Neural cell (in vitro differentiated cells): ENCODE measurements at regions not wholly inside any gene's neighbourhood (a gene's known extent, or its start where the extent isn't known, plus 50 kb on each side); places are given as distances from the start of the nearest gene placed in this dataset.

Source experiments
- H2AFZ ChIP-seq: fragments of 200-600, 300-800 bp; sonication (generic), shearing (Covaris generic); 2 replicates; pipeline ENCODE4 v1.6.0; 2014; ENCODE audit warnings: low read depth, mild to moderate bottlenecking, antibody characterized with exemption, low read length, moderate library complexity
- H3F3A ChIP-seq: fragments of 200-600 bp; shearing (Covaris generic); 2 replicates; pipeline ENCODE4 v1.6.1; 2016; ENCODE audit warnings: mild to moderate bottlenecking, moderate library complexity, mixed read lengths, antibody characterized with exemption, low read length; ENCODE audit not compliant: insufficient read depth, poor library complexity, severe bottlenecking
- H3K27ac ChIP-seq: fragments of 200-600, 300-800 bp; sonication (generic), shearing (Covaris generic); 2 replicates; pipeline ENCODE4 v1.5.1; 2014; ENCODE audit warnings: mild to moderate bottlenecking, low read length, moderate library complexity
- H3K27me3 ChIP-seq: fragments of 300-800, 200-600 bp; sonication (generic), shearing (Covaris generic); 2 replicates; pipeline ENCODE4 v1.6.0; 2014; ENCODE audit warnings: mild to moderate bottlenecking, low read depth, low read length, moderate library complexity; ENCODE audit not compliant: insufficient read depth
- H3K36me3 ChIP-seq: fragments of 300-800, 200-600 bp; sonication (generic), shearing (Covaris generic); 2 replicates; pipeline ENCODE4 v1.5.1; 2014; ENCODE audit warnings: mild to moderate bottlenecking, antibody characterized with exemption, low read length, moderate library complexity; ENCODE audit not compliant: insufficient read depth
- H3K4me2 ChIP-seq: fragments of 300-800, 200-600 bp; sonication (generic), shearing (Covaris generic); 2 replicates; pipeline ENCODE4 v1.6.0; 2014; ENCODE audit warnings: mild to moderate bottlenecking, low read length
- H3K4me3 ChIP-seq: fragments of 300-800, 200-600 bp; sonication (generic), shearing (Covaris generic); 2 replicates; pipeline ENCODE4 v1.5.1; 2014; ENCODE audit warnings: mild to moderate bottlenecking, low read length, moderate library complexity
- H3K79me2 ChIP-seq: fragments of 200-600 bp; shearing (Covaris generic); replicated peaks from 2 replicates; pipeline ENCODE4 v1.6.0; 2014; ENCODE audit warnings: mild to moderate bottlenecking, low read length, moderate library complexity; ENCODE audit not compliant: insufficient read depth
- H3K9ac ChIP-seq: fragments of 300-800, 200-600 bp; sonication (generic), shearing (Covaris generic); 2 replicates; pipeline ENCODE4 v1.6.1; 2016; ENCODE audit warnings: mild to moderate bottlenecking, low read length, mixed read lengths
- H3K9me2 ChIP-seq: fragments of 200-600 bp; shearing (Covaris generic); 2 replicates; pipeline ENCODE4 v1.6.1; 2016; ENCODE audit warnings: mild to moderate bottlenecking, low read length, mixed read lengths; ENCODE audit not compliant: insufficient read depth
- H3K9me3 ChIP-seq: fragments of 200-600, 300-800 bp; sonication (generic), shearing (Covaris generic); 2 replicates; pipeline ENCODE4 v1.6.1; 2016; ENCODE audit warnings: mild to moderate bottlenecking, mixed run types, low read length, moderate library complexity, mixed read lengths
- H4K20me1 ChIP-seq: fragments of 200-600 bp; shearing (Covaris generic); 2 replicates; pipeline ENCODE4 v1.6.1; 2016; ENCODE audit warnings: mild to moderate bottlenecking, mixed run types; ENCODE audit not compliant: insufficient read depth
- CTCF ChIP-seq: fragments of 450-650 bp; IDR thresholded peaks from 2 replicates; pipeline ENCODE4 v1.5.1; 2014; ENCODE audit warnings: antibody characterized with exemption, mild to moderate bottlenecking, moderate library complexity; ENCODE audit not compliant: poor library complexity, severe bottlenecking
- EP300 ChIP-seq: fragments of 450-650 bp; conservative IDR thresholded peaks from 2 replicates; pipeline ENCODE4 v1.6.1; 2014; ENCODE audit warnings: antibody characterized with exemption, mild to moderate bottlenecking, moderate library complexity; ENCODE audit not compliant: poor library complexity, severe bottlenecking
- EZH2 ChIP-seq: fragments of 200-600, 300-800 bp; shearing (Covaris generic), sonication (generic); IDR thresholded peaks from 2 replicates; pipeline ENCODE4 v1.6.1; 2014; ENCODE audit warnings: antibody characterized with exemption, low read length, borderline replicate concordance, mild to moderate bottlenecking; ENCODE audit not compliant: insufficient read depth, poor library complexity, severe bottlenecking
- MXI1 ChIP-seq: fragments of 450-650 bp; conservative IDR thresholded peaks from 2 replicates; pipeline ENCODE4 v1.6.1; 2014; ENCODE audit warnings: antibody characterized with exemption, mild to moderate bottlenecking; ENCODE audit not compliant: poor library complexity, severe bottlenecking
- POLR2AphosphoS5 ChIP-seq: IDR thresholded peaks from 2 replicates; pipeline ENCODE4 v1.6.1; 2012
- RAD21 ChIP-seq: fragments of 450-650 bp; conservative IDR thresholded peaks from 2 replicates; pipeline ENCODE4 v1.6.1; 2014; ENCODE audit warnings: antibody characterized with exemption, mild to moderate bottlenecking, moderate library complexity
- REST ChIP-seq: IDR thresholded peaks from 2 replicates; pipeline ENCODE4 v1.6.1; 2012; ENCODE audit warnings: borderline replicate concordance
- SMC3 ChIP-seq: fragments of 450-650 bp; conservative IDR thresholded peaks from 2 replicates; pipeline ENCODE4 v1.6.1; 2014; ENCODE audit warnings: antibody characterized with exemption, mild to moderate bottlenecking, moderate library complexity; ENCODE audit not compliant: poor library complexity
- TAF1 ChIP-seq: IDR thresholded peaks from 2 replicates; pipeline ENCODE4 v1.6.1; 2012; ENCODE audit warnings: low read depth

GRCh38 chr5:109959652-109960051, 269.9 kb downstream of the MAN2A1 start:
- H3K27me3 ChIP-seq, result no peaks in the 10 kb centered on the region
- no peaks in the 10 kb centered on the region for H3K79me2 ChIP-seq
- H3K9ac ChIP-seq, result no peak overlapping the region
- H3K36me3 ChIP-seq, result no peaks in the 10 kb centered on the region
- H3K9me2 ChIP-seq, result no peaks in the 10 kb centered on the region
- no peaks in the 10 kb centered on the region for H3F3A ChIP-seq
- no peak overlapping the region for H3K4me3 ChIP-seq
- H2AFZ ChIP-seq, result no peak overlapping the region
- H3K27ac ChIP-seq, result no peak overlapping the region
- no peaks in the 10 kb centered on the region for H4K20me1 ChIP-seq
- no peak overlapping the region for H3K4me2 ChIP-seq
- TF ChIP-seq CTCF (no peak), REST (no peak), EZH2 (no peak), SMC3 (no peak), MXI1 (no peak), RAD21 (no peak), EP300 (no peak), TAF1 (no peak), POLR2AphosphoS5 (no peak)
- H3K9me3 ChIP-seq, result no peaks in the 10 kb centered on the region

- TF ChIP-seq RAD21 (no peak), EP300 (no peak), MXI1 (no peak), REST (no peak), POLR2AphosphoS5 (no peak), TAF1 (no peak), CTCF (no peak)
- Histone ChIP-seq H3K79me2 (no peaks in the 10 kb centered on the region), H4K20me1 (no peaks in the 10 kb centered on the region), H3K9me3 (no peaks in the 10 kb centered on the region), H2AFZ (no peak overlapping the region), H3K27me3 (no peaks in the 10 kb centered on the region), H3K4me2 (no peak overlapping the region), H3K36me3 (no peaks in the 10 kb centered on the region), H3K9ac (no peak overlapping the region), H3K4me3 (no peak overlapping the region), H3K27ac (no peak overlapping the region), H3F3A (no peaks in the 10 kb centered on the region), H3K9me2 (no peaks in the 10 kb centered on the region)
Observed at GRCh38 chr5:109961751-109962150, 272.0 kb downstream of the MAN2A1 start.
